ENCODE measurements at regions not wholly inside any gene's neighbourhood (a gene's known extent, or its start where the extent isn't known, plus 50 kb on each side); places are given as distances from the start of the nearest gene placed in this dataset.

DNA sequence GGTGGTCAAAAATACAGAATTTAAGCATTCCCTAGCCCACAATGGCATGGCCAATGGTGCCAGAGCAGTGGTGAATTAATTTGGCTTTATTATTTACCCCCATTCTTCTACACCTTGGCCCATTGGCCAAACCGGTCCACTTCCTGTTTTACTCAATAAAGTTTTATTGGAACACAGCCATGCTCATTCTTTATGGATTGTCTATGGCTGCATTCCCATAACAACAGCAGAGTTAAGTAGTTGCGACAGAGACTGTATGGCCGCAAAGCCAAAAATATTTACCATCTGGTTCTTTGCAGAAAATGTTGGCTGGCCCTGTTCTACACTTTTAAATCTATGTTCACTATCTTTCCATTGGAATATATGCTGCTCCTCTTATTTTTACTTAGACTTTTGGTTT is 130.3 kb upstream of the CCDC68 start:
- H3K4me1 ChIP-seq = peaks cover 0 to 13% (median 10%) of the 10 kb centered on the region in 10 experiments; a peak in 14 of 20 replicates
- H3K9ac ChIP-seq = no peak overlapping the region
- TF ChIP-seq Cebpa-rat (IDR thresholded peaks at IDR 0.05) = no peak
- no peaks in the 10 kb centered on the region; a peak in 1 of 22 replicates for H3K9me3 ChIP-seq (replicated peaks in 1 of 11)
- no peak overlapping the region for H3K4me2 ChIP-seq
- no peaks in the 10 kb centered on the region for H3K36me3 ChIP-seq
- H3K27ac ChIP-seq = no peak overlapping the region
- H3K27me3 ChIP-seq = no peaks in the 10 kb centered on the region
- no peak overlapping the region for H3K4me3 ChIP-seq
- H4K20me1 ChIP-seq = no peaks in the 10 kb centered on the region

GRCh38 chr18:55088561-55088960 is 129.3 kb upstream of the CCDC68 start:
- no peaks in the 10 kb centered on the region for H3K36me3 ChIP-seq
- no peaks in the 10 kb centered on the region; a peak in 1 of 22 replicates for H3K9me3 ChIP-seq (replicated peaks in 1 of 11)
- no peak overlapping the region for H3K27ac ChIP-seq
- peaks cover 0 to 8% (median 6%) of the 10 kb centered on the region in 10 experiments; a peak in 14 of 20 replicates for H3K4me1 ChIP-seq
- no peaks in the 10 kb centered on the region for H4K20me1 ChIP-seq
- H3K4me3 ChIP-seq = no peak overlapping the region
- no peak overlapping the region for H3K4me2 ChIP-seq
- no peak overlapping the region for H3K9ac ChIP-seq
- no peak for TF ChIP-seq Cebpa-rat (IDR thresholded peaks at IDR 0.05)
- no peaks in the 10 kb centered on the region for H3K27me3 ChIP-seq

- Histone ChIP-seq H3K9me3 (replicated peaks in 1 of 11) (no peaks in the 10 kb centered on the region; a peak in 1 of 22 replicates), H3K9ac (no peak overlapping the region), H3K27me3 (no peaks in the 10 kb centered on the region), H4K20me1 (no peaks in the 10 kb centered on the region), H3K4me2 (no peak overlapping the region), H3K4me1 (peaks cover 0 to 2% (median under 1%) of the 10 kb centered on the region in 10 experiments; a peak in 7 of 20 replicates), H3K27ac (no peak overlapping the region), H3K36me3 (no peaks in the 10 kb centered on the region), H3K4me3 (no peak overlapping the region)
- no peak for TF ChIP-seq Cebpa-rat (IDR thresholded peaks at IDR 0.05)
Observed at GRCh38 chr18:55088000-55088401, 128.7 kb upstream of the CCDC68 start.

- no peak overlapping the region for H3K4me2 ChIP-seq
- no peaks in the 10 kb centered on the region for H4K20me1 ChIP-seq
- no peaks in the 10 kb centered on the region for H3K4me1 ChIP-seq
- H3K27me3 ChIP-seq = no peaks in the 10 kb centered on the region
- H3K9me3 ChIP-seq (replicated peaks in 1 of 11) = no peaks in the 10 kb centered on the region; a peak in 1 of 22 replicates
- no peak overlapping the region for H3K9ac ChIP-seq
- no peak overlapping the region for H3K4me3 ChIP-seq
- H3K36me3 ChIP-seq = no peaks in the 10 kb centered on the region
- no peak for TF ChIP-seq Cebpa-rat (IDR thresholded peaks at IDR 0.05)
- H3K27ac ChIP-seq = no peak overlapping the region
Observed at GRCh38 chr18:55086906-55087305, 127.6 kb upstream of the CCDC68 start.

DNA sequence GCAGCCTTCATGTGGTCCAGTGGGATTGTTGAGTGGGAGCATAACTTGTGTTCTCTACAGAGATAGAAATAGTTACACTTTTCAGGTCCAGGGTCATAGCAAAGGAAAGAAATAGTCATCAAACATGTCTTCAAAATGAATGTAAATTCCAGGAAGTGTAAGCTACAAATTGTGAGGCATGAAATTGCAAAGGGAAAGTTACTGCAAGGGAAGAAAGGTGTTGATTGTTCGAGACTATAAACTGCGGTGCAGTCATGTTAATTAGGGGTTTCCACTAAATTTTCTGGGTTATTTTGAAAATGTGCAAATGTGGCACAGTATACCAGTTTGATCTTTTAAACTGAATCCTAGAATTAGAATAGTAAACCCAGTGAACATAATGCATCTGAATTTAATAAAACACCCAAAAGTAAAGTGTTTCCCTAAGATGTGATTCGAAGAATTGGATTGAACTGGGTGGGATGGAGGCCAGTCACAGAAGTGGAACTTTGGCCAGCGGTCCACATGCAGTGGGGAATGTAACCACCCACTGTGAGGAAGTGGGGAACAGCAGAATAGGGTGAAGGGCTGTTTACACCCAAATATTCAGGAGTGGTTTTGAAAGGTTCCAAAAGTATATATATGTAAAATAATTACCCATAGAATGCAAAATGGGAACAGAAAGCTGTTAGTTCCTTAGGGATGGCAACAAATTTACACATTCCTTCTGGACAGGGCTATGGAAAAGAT is 126.5 kb upstream of the CCDC68 start:
- no peak overlapping the region for H3K27ac ChIP-seq
- no peak overlapping the region for H3K9ac ChIP-seq
- H3K4me2 ChIP-seq = no peak overlapping the region
- H3K4me1 ChIP-seq = no peaks in the 10 kb centered on the region
- no peaks in the 10 kb centered on the region; a peak in 1 of 22 replicates for H3K9me3 ChIP-seq (replicated peaks in 1 of 11)
- H3K4me3 ChIP-seq = no peak overlapping the region
- H4K20me1 ChIP-seq = no peaks in the 10 kb centered on the region
- TF ChIP-seq Cebpa-rat (IDR thresholded peaks at IDR 0.05) = no peak
- H3K27me3 ChIP-seq = no peaks in the 10 kb centered on the region
- H3K36me3 ChIP-seq = no peaks in the 10 kb centered on the region

DNA sequence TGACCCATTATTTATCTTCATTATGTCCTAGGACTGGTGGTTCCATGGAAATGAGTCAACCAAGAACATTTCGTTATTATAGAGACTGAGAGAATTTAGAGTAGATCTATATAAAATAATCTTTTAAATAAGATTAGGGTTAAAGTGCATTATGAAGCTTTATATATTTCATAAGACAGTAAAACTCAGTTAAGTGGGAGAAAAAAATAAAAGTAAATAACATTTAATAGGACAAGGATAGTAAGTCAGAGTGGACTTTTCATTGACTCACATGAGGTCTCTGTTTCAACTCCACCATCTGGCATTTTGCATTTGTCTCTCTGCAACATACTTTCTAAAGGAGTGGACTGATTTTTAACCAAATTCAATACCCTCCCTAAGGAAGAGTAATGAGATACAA is 125.3 kb upstream of the CCDC68 start:
- H3K9ac ChIP-seq = no peak overlapping the region
- no peaks in the 10 kb centered on the region for H4K20me1 ChIP-seq
- H3K27me3 ChIP-seq = no peaks in the 10 kb centered on the region
- TF ChIP-seq Cebpa-rat (IDR thresholded peaks at IDR 0.05) = no peak
- no peaks in the 10 kb centered on the region for H3K4me1 ChIP-seq
- no peaks in the 10 kb centered on the region; a peak in 1 of 22 replicates for H3K9me3 ChIP-seq (replicated peaks in 1 of 11)
- H3K36me3 ChIP-seq = no peaks in the 10 kb centered on the region
- H3K4me2 ChIP-seq = no peak overlapping the region
- no peak overlapping the region for H3K27ac ChIP-seq
- no peak overlapping the region for H3K4me3 ChIP-seq

GRCh38 chr18:55083461-55083860 is 124.2 kb upstream of the CCDC68 start:
- TF ChIP-seq Cebpa-rat (IDR thresholded peaks at IDR 0.05) = no peak
- Histone ChIP-seq H3K27me3 (no peaks in the 10 kb centered on the region), H3K4me3 (no peak overlapping the region), H3K9ac (no peak overlapping the region), H3K9me3 (replicated peaks in 1 of 11) (no peaks in the 10 kb centered on the region), H3K4me2 (no peak overlapping the region), H3K36me3 (no peaks in the 10 kb centered on the region), H4K20me1 (no peaks in the 10 kb centered on the region), H3K27ac (no peak overlapping the region), H3K4me1 (peaks cover 0 to 3% (median 0%) of the 10 kb centered on the region in 10 experiments; a peak in 1 of 20 replicates)

DNA sequence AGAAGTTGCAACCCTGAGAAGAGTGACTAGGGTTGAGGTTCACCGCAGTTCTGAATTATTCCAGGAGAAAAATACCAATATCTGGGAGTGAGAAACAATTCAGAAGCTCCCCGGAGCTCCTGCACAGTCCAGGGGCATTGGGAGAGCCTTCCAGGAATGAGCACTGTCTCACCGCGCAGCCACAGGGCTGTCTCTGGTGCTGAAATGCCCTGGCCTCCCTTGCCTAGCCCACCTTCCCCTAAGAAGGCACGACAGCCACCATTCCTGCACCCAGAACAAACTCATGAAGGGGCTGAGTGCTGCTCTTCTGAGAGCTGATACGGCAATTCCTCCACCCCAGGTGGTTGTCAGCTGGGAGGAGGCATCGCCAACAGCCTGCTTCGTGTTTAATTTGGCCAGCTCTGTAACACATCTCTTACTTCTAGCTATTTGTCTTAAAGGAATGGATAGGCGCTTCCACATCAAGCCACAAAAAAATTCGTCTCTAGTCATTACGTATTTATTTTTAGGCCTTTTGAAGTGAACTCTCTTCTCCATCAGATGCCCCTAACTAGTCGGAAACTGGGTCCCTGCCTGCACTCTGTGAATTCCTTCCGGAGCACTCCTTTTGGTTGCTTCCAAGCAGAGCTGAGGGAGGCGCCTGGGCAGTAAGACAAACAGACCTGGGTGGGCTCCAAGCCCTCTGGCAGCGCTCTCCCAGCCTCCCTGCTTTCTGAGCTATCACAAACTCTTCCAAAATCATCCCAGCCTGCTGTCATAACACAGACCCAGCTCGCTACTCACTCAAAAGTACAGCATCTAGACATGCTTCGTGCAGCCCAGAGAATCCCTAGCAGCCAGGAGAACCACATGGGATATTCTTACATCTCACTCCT is 120.5 kb upstream of the CCDC68 start:
- Histone ChIP-seq H3K27me3 (no peaks in the 10 kb centered on the region), H3K4me2 (no peak overlapping the region), H3K9ac (no peak overlapping the region), H4K20me1 (no peaks in the 10 kb centered on the region), H3K4me1 (peaks cover 0 to 6% (median 0%) of the 10 kb centered on the region in 10 experiments; a peak in 1 of 20 replicates), H3K27ac (no peak overlapping the region), H3K4me3 (no peak overlapping the region), H3K9me3 (replicated peaks in 1 of 11) (no peaks in the 10 kb centered on the region), H3K36me3 (no peaks in the 10 kb centered on the region)
- TF ChIP-seq Cebpa-rat (IDR thresholded peaks at IDR 0.05) = no peak

GRCh38 chr18:55079067-55079466 is 119.8 kb upstream of the CCDC68 start:
- no peak overlapping the region for H3K9ac ChIP-seq
- no peaks in the 10 kb centered on the region for H3K36me3 ChIP-seq
- TF ChIP-seq Cebpa-rat (IDR thresholded peaks at IDR 0.05) = no peak
- no peaks in the 10 kb centered on the region for H3K27me3 ChIP-seq
- H3K4me3 ChIP-seq = no peak overlapping the region
- no peaks in the 10 kb centered on the region for H4K20me1 ChIP-seq
- no peak overlapping the region for H3K27ac ChIP-seq
- no peak overlapping the region for H3K4me2 ChIP-seq
- no peaks in the 10 kb centered on the region for H3K9me3 ChIP-seq (replicated peaks in 1 of 11)
- peaks cover 0 to 6% (median 0%) of the 10 kb centered on the region in 10 experiments; a peak in 1 of 20 replicates for H3K4me1 ChIP-seq

All from BLaER1 treated with 17β-estradiol and CSF1 and Interleukin-3, amounts not matched to agents 10 nM and 100 nM (cell line).